Putamen (tissue), 1 donor: ENCODE measurements at regions not wholly inside any gene's neighbourhood (a gene's known extent, or its start where the extent isn't known, plus 50 kb on each side); places are given as distances from the start of the nearest gene placed in this dataset.
"Not testable (repeated sequence)": the region's sequence is repeated elsewhere in the genome, so short reads cannot be mapped to it uniquely, and the experiment has no call there.

Experiments
- DNase-seq: peaks from one replicate; pipeline ENCODE4 v3.0.0-alpha.2; 2016; ENCODE audit warnings: low spot score

DNA sequence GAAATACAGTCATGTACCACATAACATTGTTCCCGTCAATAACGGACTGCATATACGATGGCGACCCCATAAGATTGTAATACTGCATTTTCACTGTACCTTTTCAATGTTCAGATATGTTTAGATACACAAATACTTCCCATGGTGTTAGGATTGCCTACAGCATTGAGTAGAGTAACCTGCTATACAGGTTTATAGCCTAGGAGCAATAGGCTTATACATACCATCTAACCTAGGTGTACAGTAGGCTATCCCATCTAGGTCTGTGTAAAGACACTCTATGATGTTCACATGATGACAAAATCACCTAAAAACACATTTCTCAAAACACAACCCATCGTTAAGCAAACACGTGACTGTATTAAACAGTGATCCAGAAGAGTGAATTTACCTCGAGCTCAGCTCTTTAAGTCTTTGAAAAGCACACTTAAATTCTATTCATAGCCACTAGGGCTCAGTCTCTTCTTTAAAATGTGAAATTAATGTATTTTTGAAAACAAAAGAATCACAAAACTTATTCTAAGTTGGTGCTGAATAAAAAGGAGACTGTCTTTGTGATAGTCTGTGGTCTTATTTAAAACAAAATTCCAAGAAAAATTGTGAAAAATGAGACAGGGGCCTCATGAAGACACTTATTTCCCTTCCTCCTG, 239.1 kb upstream of the ARID2 start:
- DNase-seq = no peak

GRCh38 chr12:45494279-45494678, 235.2 kb upstream of the ARID2 start:
- DNase-seq = no peak

- DNase-seq = no peak
These were observed 230.9 kb upstream of the ARID2 start for GRCh38 chr12:45498645-45499044.

GRCh38 chr12:45502481-45503128, 226.9 kb upstream of the ARID2 start:
- DNase-seq = no peak

DNA sequence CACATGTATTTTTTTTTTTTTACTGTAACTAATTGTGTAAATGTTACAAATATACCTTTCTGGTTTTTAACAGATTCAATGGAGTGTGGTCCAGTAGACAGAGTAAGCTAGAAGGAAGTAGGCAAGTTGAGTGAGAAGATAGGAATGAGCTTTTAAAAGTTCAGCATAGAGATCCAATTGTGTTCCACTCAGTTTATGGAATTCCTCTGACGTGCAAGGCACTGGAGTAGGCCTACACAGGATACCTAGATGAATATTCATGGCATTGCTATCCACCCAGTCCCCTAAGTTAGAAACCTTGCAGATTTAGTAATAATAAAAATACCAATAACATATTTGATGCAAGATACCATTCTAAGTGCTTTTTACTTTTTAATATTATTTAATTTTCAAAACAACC, 225.6 kb upstream of the ARID2 start:
- DNase-seq = no peak

DNA sequence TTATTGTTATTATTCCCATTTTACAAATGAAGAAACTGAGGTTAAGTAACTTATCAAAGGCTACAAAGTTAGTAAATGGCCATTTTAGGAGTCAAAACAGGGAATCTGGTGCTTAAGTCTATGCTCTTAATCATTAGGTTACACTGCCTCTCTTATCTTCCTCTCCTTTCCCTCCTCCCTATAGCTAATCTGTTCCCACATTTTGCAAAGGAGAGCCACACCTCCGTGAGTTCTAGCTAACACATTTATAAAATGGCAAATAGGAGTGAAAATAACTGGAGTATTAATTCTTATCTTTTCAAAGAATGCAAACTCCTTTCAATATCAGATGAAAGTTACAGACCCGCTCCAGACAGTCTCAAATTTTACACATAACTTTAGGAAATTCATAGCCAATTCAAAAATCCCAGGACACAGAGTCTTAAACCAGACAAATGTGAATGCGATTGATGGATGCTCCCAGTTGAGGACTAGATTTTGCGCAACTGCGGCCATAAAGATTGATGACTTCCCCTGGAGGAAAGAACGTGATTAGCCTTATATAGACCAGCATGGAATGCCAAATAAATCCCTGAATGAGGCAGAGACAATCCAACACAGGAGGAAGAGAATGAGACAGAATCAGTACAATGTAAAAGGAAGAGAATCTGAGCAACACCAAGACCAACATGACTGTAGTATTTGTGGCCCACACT, 225.0 kb upstream of the ARID2 start:
- DNase-seq = no peak

DNA sequence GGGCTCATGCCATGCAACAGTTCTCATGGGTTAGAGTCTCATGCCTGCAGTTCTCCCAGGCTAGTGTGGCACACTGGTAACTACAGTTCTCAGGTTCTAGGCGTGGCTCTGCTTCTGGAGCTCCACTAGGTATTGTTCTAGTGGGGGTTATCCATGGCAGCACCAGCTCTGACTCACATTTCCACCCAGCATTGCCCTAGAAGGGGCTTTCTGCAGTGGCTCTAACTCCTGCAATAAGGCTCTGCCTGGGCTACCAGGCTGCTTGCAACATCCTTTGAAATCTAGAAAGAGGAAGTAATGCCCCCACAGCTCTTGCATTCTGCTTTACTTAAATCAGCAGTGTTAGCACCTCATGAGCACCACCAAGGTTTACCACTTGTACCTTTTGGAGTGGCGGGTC, 220.3 kb upstream of the ARID2 start:
- no peak for DNase-seq

- DNase-seq = no peak
These were observed 219.9 kb upstream of the ARID2 start for GRCh38 chr12:45509621-45510020.

DNA sequence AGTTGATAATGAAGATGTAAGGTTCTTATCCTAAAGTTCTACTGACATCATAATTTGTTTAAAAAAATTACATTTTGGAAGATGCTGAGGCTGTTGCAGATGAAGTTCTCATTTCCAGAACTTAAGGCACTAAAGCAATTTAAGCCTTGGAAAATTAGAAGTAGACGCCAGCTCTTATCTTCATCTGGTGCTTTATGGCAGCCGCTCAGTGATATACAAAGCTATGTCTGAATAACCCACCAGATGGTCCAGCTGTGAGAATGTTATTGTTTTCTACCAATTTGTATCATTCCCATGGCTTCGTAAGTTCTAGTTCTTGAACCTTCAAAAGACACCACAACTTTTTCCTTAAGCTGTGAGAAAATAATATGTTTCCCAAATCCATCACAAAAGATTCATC, 212.1 kb upstream of the ARID2 start:
- no peak for DNase-seq

DNA sequence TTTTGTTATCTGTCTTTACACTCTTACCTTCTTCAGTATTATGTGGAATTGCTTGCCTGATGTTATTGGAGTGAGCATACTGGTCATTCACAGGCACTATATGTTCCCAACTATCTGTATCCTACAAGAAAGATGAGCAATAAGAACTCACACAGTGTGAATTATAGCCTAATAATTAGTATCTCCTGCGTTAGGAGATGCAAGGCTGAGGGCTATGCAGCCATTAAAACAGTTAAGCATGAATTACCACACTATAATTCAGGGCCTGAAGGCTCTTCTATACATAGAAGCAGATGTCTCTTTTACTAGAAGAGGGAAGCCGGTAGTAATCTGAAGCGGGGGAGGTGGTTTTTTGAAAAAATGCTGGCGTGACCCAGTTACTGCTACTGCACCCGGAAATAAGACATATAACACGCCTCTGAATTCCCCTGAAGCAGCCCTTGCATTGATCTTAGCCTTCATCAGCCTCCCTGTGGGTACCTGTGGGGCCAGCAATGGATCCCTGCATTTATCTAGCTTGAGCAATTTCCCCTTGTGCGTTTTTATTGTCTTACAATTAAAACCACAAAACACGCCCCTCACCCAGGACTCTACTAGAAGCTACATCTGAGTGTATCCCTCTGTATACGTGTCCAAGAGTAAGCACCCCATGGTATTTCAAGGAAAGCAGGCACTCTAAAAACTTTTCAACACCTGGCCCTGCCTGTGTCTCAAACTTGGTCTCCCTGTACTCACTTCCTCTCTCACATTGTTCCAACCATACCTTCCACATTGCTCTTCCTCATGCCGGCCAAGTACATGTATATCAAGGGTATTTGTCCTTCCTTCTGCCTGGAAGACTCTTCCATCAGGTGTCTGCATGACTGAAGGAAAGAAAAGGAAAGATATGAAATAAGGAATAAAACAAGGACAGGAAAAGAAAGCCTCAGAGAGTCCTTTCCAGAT, 210.9 kb upstream of the ARID2 start:
- peak; percentile 8 for DNase-seq

GRCh38 chr12:45522227-45522626, 207.3 kb upstream of the ARID2 start:
- DNase-seq = no peak

GRCh38 chr12:45526823-45527222, 202.7 kb upstream of the ARID2 start:
- not testable (repeated sequence) for DNase-seq

DNA sequence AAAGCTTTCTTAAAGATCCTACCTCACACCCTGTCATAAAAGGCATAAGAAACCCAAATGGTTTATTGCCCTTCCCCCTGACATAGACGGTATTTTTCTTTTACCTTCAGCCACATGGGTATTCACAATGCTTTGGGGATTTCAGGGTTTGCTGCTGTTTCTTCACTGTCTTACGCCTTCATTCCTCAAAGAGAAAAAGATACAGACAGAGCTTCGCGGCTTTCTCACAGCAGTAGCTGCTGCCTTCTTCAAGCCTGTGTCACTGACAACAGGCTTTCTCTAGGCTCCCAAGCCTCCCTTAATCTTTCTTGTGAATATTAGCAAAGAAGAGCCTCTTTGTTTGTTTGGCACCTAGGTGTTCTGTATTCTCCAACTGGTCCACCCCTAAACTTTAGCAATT, 197.4 kb upstream of the ARID2 start:
- no peak for DNase-seq

- DNase-seq = no peak
These were observed 193.8 kb upstream of the ARID2 start for GRCh38 chr12:45535610-45536180.

DNA sequence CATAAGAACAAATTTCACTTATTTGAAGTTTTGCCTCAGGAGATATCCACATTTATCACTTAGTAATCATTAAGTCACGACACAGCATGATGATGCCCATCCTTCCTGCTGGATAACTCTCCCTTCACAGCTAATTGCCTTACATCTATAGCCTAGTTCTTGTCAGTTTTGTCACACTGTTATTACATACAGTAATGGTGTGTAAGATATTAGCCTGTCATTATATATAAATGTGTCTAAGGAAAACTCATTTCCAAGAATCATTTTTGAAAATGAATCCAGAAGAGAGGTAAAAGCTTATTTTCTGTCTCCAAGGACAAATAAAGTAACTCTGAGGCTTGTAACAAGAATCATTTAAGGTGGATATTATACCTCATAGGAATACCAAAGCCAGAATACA, 193.2 kb upstream of the ARID2 start:
- DNase-seq = no peak

GRCh38 chr12:45540661-45541341, 188.7 kb upstream of the ARID2 start:
- no peak for DNase-seq

- DNase-seq = peak; percentile 71
These were observed 185.6 kb upstream of the ARID2 start for GRCh38 chr12:45543887-45544286.

DNA sequence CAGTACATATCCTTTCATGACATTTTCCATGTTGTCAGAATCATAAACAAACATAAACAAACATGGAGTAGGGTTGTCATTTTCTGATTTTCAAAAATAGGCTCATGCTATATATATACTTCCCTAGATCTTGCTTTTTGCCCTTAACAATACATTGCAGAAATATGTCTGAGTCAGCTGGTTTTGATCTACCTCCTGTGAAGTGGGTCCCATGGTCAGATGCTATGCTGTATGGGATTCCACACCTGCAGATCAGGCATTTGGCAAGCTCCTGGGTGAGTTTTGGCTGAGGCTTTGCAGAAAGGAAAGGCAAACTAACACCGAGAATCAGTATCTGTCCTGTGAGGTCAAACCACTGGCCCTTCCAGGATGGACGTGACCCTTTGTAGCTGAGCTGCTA, 183.0 kb upstream of the ARID2 start:
- DNase-seq = no peak

GRCh38 chr12:45547132-45547531, 182.4 kb upstream of the ARID2 start:
- no peak for DNase-seq

GRCh38 chr12:45547822-45548221, 181.7 kb upstream of the ARID2 start:
- DNase-seq = no peak

GRCh38 chr12:45548426-45548825, 181.1 kb upstream of the ARID2 start:
- DNase-seq = no peak
